Nephron (organoid): ENCODE measurements at regions not wholly inside any gene's neighbourhood (a gene's known extent, or its start where the extent isn't known, plus 50 kb on each side); places are given as distances from the start of the nearest gene placed in this dataset.
A peak's percentile ranks its signal among the peaks of the same experiment; 100 is the strongest.
"Not testable (repeated sequence)": the region's sequence is repeated elsewhere in the genome, so short reads cannot be mapped to it uniquely, and the experiment has no call there.

Experiments
- H3K27ac Mint-ChIP-seq, 3 experiments: 2 replicates each; pipeline ENCODE4 v1.8.0; 2020; ENCODE audit warnings: mixed read lengths in 3 of 3, mild to moderate bottlenecking in 2 of 3, moderate library complexity in 1 of 3
- H3K27me3 Mint-ChIP-seq: 2 replicates; pipeline ENCODE4 v1.8.0; 2021; ENCODE audit warnings: low read depth, mild to moderate bottlenecking, moderate library complexity, mixed read lengths
- H3K36me3 Mint-ChIP-seq: 2 replicates; pipeline ENCODE4 v1.8.0; 2020; ENCODE audit warnings: low read depth, mixed read lengths
- H3K4me1 Mint-ChIP-seq: 2 replicates; pipeline ENCODE4 v1.8.0; 2020; ENCODE audit warnings: mixed read lengths
- H3K4me3 Mint-ChIP-seq, 3 experiments: 2 replicates each; pipeline ENCODE4 v1.8.0; 2020; ENCODE audit warnings: mild to moderate bottlenecking in 3 of 3, mixed read lengths in 3 of 3, moderate library complexity in 2 of 3
- H3K9me3 Mint-ChIP-seq: 2 replicates; pipeline ENCODE4 v1.8.0; 2020; ENCODE audit warnings: mixed read lengths
- CTCF ChIP-seq, 3 experiments: fragments of 200-600 bp; sonication (generic); IDR thresholded peaks; one replicate each; pipeline ENCODE4 v1.5.0; 2021; ENCODE audit warnings: antibody characterized with exemption in 3 of 3; ENCODE audit not compliant: unreplicated experiment in 3 of 3

DNA sequence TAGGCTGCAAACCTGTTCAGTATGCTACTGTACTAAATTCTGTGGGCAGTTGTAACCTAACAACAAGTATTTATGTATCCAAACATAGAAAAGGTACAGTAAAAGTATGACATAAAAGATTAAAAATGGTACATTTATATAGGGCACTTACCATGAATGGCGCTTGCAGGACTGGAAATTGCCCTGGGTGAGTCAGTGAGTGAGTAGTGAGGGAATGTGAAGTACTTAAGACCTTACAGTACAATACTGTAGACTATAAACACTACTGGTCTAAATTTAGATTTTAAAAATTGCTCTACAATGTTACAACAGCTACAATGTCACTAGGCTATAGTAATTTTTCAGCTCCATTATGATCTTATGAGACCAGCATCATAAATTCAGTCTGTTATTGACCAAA, 146.0 kb upstream of the GNAI1 start:
- no peaks in the 10 kb centered on the region for H3K9me3 Mint-ChIP-seq
- no peak overlapping the region for H3K4me3 Mint-ChIP-seq
- no peak overlapping the region for H3K27ac Mint-ChIP-seq
- no peaks in the 10 kb centered on the region for H3K4me1 Mint-ChIP-seq
- no peaks in the 10 kb centered on the region for H3K36me3 Mint-ChIP-seq
- no peak for TF ChIP-seq CTCF (IDR thresholded peaks at IDR 0.05; ENCODE audit: unreplicated experiment in 3 of 3)
- H3K27me3 Mint-ChIP-seq: no peaks in the 10 kb centered on the region

DNA sequence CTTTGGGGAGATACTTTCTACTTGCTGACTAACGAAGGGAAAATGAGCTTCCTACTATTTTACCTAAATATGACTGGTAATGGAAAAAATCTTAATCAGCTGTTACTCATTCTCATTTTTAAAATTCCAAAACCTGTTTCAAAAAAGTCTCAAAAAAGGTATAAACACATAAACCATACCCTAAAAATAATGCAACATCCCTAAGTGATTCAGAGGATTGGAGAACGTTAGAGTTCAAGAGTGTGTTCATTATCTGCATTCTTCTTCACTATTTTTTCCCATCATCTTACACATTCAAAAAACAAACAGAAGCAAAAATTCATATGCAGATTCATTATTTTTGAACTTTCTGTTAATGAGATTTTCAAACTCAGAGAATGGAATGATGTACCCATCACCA, 150.4 kb upstream of the GNAI1 start:
- no peaks in the 10 kb centered on the region for H3K4me1 Mint-ChIP-seq
- H3K9me3 Mint-ChIP-seq: no peaks in the 10 kb centered on the region
- H3K27me3 Mint-ChIP-seq: no peaks in the 10 kb centered on the region
- no peak overlapping the region for H3K27ac Mint-ChIP-seq
- no peak overlapping the region for H3K4me3 Mint-ChIP-seq
- no peaks in the 10 kb centered on the region for H3K36me3 Mint-ChIP-seq
- no peak for TF ChIP-seq CTCF (IDR thresholded peaks at IDR 0.05; ENCODE audit: unreplicated experiment in 3 of 3)

DNA sequence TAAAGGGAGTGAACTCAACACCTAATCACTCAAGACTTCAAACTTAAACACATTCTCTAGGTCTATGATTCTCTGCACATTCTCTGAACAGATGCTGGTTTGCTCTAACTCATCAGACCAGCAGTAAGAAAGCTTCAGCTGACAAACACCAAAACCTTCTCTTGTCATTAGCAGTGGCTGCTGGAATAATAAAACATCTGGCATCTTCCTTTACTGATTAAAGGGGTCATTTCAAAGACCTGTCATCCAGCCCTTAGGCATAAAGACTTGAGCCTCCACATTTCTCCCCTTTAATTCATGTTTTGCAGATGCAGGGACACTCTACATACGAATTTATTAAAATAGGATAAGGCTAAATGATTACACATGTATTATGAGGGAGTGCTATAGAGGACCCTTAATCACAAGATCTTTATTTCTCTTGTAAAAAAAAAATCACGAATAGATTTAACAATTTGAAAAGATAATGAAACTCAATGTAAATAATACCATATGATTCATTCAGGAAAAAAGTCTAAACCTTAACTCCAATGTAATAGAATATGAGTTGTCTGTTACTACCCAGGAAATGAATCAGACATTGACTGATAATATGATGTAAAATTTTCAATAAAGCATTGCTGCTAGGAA, 152.4 kb upstream of the GNAI1 start:
- no peak overlapping the region for H3K4me3 Mint-ChIP-seq
- no peaks in the 10 kb centered on the region for H3K9me3 Mint-ChIP-seq
- no peaks in the 10 kb centered on the region for H3K4me1 Mint-ChIP-seq
- no peaks in the 10 kb centered on the region for H3K27me3 Mint-ChIP-seq
- TF ChIP-seq CTCF (IDR thresholded peaks at IDR 0.05; ENCODE audit: unreplicated experiment in 3 of 3): no peak
- no peaks in the 10 kb centered on the region for H3K36me3 Mint-ChIP-seq
- H3K27ac Mint-ChIP-seq: peak overlapping the region in 1 of 3 experiments; percentile 6

GRCh38 chr7:79980376-79980775, 154.3 kb upstream of the GNAI1 start:
- H3K4me1 Mint-ChIP-seq: no peaks in the 10 kb centered on the region
- no peak for TF ChIP-seq CTCF (IDR thresholded peaks at IDR 0.05; ENCODE audit: unreplicated experiment in 3 of 3)
- H3K27ac Mint-ChIP-seq: no peak overlapping the region
- no peak overlapping the region for H3K4me3 Mint-ChIP-seq
- H3K27me3 Mint-ChIP-seq: peaks cover 7% of the 10 kb centered on the region
- peaks cover 8% of the 10 kb centered on the region for H3K9me3 Mint-ChIP-seq
- no peaks in the 10 kb centered on the region for H3K36me3 Mint-ChIP-seq

DNA sequence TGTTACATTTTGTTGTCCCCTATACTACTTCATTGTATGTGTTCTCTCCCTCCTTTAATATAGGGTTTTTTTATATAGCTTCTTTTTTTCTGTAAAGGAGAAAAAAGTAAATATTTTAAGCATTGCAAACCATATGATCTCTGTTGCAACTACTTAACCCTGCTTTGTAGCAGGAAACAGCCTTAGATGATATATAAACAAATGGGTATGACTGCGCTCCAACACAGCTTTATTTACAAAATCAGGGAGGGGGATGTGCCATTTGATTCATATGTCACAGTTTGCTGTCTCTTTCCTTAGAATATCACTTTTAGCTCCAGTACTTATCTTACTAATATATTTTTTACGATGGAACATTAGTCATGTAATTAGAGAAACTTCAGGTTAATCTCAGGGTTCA, 155.2 kb upstream of the GNAI1 start:
- H3K27ac Mint-ChIP-seq: no peak overlapping the region
- H3K27me3 Mint-ChIP-seq: peaks cover 7% of the 10 kb centered on the region
- no peak for TF ChIP-seq CTCF (IDR thresholded peaks at IDR 0.05; ENCODE audit: unreplicated experiment in 3 of 3)
- H3K4me1 Mint-ChIP-seq: no peaks in the 10 kb centered on the region
- peaks cover 8% of the 10 kb centered on the region for H3K9me3 Mint-ChIP-seq
- no peak overlapping the region for H3K4me3 Mint-ChIP-seq
- no peaks in the 10 kb centered on the region for H3K36me3 Mint-ChIP-seq

DNA sequence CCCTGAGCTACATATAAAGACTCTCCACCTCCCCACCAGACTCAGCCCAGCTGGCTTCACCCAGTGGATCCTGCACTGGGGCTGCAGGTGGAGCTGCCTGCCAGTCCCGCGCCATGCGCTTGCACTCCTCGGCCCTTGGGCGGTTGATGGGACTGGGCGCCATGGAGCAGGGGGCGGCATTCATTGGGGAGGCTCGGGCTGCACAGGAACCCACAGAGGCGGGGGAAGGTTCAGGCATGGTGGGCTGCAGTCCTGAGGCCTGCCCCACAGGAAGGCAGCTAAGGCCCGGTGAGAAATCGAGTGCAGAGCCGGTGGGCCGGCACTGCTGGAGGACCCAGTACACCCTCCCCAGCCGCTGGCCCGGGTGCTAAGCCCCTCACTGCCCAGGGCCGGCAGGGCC, 157.2 kb upstream of the GNAI1 start:
- H3K36me3 Mint-ChIP-seq: no peaks in the 10 kb centered on the region
- H3K9me3 Mint-ChIP-seq: peaks cover 8% of the 10 kb centered on the region
- TF ChIP-seq CTCF (IDR thresholded peaks at IDR 0.05; ENCODE audit: unreplicated experiment in 3 of 3): no peak
- H3K4me1 Mint-ChIP-seq: no peaks in the 10 kb centered on the region
- H3K27me3 Mint-ChIP-seq: peaks cover 7% of the 10 kb centered on the region
- H3K4me3 Mint-ChIP-seq: no peak overlapping the region
- H3K27ac Mint-ChIP-seq: no peak overlapping the region

- H3K4me1 Mint-ChIP-seq, H3K27ac Mint-ChIP-seq, H3K4me3 Mint-ChIP-seq: not testable (repeated sequence)
Measured at GRCh38 chr7:79976711-79977020, 158.0 kb upstream of the GNAI1 start.

DNA sequence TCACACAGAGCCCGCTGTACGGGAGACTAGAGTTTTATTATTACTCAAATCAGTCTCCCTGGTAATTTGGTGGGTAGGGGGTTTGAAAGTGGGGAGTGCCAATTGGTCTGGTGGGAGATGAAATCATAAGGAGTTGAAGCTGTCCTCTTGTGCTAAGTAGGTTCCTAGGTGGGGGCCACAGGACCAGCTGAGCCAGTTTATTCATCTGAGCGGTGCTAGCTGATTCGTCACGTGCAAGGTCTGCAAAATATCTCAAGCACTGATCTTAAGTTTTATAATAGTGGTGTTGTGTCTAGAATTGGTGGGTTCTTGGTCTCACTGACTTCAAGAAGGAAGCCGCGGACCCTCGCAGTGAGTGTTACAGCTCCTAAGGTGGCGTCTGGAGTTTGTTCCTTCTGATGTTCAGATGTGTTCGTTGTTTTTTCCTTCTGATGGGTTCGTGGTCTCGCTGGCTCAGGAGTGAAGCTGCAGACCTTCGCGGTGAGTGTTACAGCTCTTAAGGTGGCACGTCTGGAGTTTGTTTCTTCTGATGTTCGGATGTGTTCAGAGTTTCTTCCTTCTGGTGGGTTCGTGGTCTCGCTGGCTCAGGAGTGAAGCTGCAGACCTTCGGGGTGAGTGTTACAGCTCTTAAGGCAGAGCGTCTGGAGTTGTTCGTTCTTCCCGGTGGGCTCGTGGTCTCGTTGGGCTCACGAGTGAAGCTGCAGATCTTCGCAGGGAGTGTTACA, 158.5 kb upstream of the GNAI1 start:
- H3K9me3 Mint-ChIP-seq, H3K36me3 Mint-ChIP-seq, H3K4me1 Mint-ChIP-seq, H3K27ac Mint-ChIP-seq, H3K4me3 Mint-ChIP-seq, H3K27me3 Mint-ChIP-seq: not testable (repeated sequence)

More at GRCh38 chr7:79976711-79977020, 158.0 kb upstream of the GNAI1 start:
- not testable (repeated sequence) for H3K27me3 Mint-ChIP-seq, H3K36me3 Mint-ChIP-seq, H3K9me3 Mint-ChIP-seq
